ENCODE measurements at regions not wholly inside any gene's neighbourhood (a gene's known extent, or its start where the extent isn't known, plus 50 kb on each side); places are given as distances from the start of the nearest gene placed in this dataset.
A peak's percentile ranks its signal among the peaks of the same experiment; 100 is the strongest.
"Not testable (repeated sequence)": the region's sequence is repeated elsewhere in the genome, so short reads cannot be mapped to it uniquely, and the experiment has no call there.

DNA sequence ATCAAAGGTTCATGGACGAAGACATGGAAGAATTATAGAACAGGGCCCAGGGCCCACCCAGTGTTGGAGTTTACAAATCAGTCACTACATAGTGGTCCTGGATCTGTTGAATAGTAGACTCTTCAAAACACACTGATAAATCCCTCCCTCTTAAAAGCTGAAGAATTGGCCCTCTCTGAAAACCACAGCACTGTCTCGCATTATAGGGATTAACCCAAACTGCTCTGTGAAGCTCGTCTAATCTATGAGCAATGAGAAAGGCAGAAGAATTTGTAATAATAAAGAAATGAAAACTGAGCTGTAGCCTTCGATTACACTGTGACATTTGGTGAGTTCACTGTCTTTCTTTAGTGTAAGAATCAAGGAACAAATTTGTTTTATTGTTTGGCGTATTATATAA, 92.5 kb upstream of the ZFP42 start:
- ChIA-PET CTCF (no interaction called here), POLR2A (ENCODE audit: low non-redundant PET) (no interaction called here)
- TF ChIP-seq, protein P1, sequence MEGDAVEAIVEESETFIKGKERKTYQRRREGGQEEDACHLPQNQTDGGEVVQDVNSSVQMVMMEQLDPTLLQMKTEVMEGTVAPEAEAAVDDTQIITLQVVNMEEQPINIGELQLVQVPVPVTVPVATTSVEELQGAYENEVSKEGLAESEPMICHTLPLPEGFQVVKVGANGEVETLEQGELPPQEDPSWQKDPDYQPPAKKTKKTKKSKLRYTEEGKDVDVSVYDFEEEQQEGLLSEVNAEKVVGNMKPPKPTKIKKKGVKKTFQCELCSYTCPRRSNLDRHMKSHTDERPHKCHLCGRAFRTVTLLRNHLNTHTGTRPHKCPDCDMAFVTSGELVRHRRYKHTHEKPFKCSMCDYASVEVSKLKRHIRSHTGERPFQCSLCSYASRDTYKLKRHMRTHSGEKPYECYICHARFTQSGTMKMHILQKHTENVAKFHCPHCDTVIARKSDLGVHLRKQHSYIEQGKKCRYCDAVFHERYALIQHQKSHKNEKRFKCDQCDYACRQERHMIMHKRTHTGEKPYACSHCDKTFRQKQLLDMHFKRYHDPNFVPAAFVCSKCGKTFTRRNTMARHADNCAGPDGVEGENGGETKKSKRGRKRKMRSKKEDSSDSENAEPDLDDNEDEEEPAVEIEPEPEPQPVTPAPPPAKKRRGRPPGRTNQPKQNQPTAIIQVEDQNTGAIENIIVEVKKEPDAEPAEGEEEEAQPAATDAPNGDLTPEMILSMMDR (conservative IDR thresholded peaks at IDR 0.05; ENCODE audit: low read depth) = no peak
- no peak for DNase-seq (ENCODE audit: low spot score)
- no peak overlapping the region for H3K27ac ChIP-seq

DNA sequence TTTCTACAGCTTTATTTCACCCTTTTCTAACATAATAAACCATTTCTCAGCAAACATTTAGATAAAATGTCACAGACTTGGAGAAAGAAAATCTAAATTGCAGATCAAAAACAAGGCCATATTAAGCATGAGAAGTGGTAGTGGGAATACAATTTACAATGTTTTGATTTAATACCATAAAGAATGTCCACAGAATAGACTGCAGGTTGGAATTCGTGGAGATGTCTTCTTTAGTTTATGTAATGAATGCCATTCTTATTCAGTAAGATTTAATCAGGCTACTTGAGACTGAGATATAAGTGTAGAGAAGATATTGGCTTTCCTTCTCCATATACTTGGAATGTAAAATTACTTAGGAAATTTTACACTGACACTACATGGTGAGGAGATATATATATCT, 91.9 kb upstream of the ZFP42 start:
- POLR2A ChIA-PET (ENCODE audit: low non-redundant PET) = no interaction called here
- CTCF ChIA-PET = no interaction called here
- H3K27ac ChIP-seq = no peak overlapping the region
- TF ChIP-seq, protein P1 (conservative IDR thresholded peaks at IDR 0.05; ENCODE audit: low read depth) = no peak
- DNase-seq (ENCODE audit: low spot score) = no peak

DNA sequence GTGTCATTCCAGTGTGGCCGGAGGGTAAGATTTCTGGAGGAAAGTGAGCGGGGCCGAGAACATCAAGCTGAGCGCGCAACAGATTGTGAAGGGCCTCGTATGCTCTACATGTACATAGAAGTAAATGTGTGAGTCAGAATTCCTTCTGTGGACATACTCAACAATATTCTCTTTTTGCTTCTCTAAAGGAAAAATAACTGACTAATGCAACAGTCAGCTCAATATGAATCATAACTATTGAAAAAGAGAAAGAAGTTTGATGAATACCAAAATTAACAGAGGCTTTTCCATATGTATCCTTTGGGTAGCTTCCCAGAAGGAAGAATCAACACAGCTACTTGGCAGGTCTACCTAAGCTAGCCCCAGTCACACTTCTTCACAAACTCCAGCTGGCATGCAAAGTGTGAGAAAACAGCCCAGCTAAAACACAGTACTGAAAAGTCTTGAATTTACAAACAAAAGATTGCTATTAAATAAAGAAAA, 87.5 kb upstream of the ZFP42 start:
- ChIA-PET CTCF (interaction anchor here (0.6 kb wide), 1 partner anchor 8 kb away, joined by 5 read pairs; no protein-coding TSS in a partner anchor), POLR2A (ENCODE audit: low non-redundant PET) (no interaction called here)
- H3K27ac ChIP-seq = peak overlapping the region; percentile 59
- TF ChIP-seq, protein P1 (conservative IDR thresholded peaks at IDR 0.05; ENCODE audit: low read depth) = no peak
- DNase-seq (ENCODE audit: low spot score) = peak; percentile 68

DNA sequence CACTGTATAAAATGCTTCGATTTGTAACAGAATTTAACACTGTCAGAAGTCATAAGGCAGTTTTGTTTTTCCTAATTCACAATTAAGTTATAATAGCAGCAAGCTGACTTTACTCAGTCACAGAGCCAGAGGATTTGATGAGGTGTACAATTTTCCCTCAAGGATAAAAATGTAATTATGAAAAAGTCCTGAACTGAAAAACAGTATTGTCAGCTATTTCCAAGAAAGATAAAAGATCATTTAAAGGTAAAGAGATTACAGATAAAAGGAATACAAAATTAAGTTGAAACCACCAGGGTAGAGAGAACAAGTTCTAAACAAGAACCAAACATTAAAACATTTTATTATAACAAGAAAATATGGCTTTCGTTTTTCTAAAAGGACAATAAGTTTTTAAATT, 86.8 kb upstream of the ZFP42 start:
- ChIA-PET POLR2A (ENCODE audit: low non-redundant PET) (no interaction called here), CTCF (no interaction called here)
- TF ChIP-seq, protein P1 (conservative IDR thresholded peaks at IDR 0.05; ENCODE audit: low read depth) = no peak
- no peak for DNase-seq (ENCODE audit: low spot score)
- H3K27ac ChIP-seq = no peak overlapping the region

DNA sequence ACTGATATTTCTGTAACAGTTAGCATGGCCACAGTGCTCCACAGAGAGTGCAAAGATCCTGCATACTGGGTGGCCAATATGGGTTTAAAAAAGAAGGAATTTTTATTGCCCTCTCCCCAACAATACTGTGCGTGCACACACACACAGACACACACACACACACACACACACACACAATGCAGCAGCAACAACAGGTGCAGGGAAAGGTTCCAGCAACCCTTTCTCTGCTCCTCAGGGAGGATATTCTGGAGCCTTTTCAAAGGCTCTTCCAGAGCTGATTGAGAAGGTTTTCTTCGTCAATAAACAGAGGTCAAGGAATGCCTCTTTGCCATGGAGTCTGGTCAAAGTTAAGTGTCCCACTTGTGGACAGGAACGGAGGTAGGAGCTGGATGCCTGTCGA, 84.8 kb upstream of the ZFP42 start:
- POLR2A ChIA-PET (ENCODE audit: low non-redundant PET) = no interaction called here
- TF ChIP-seq, protein P1 (conservative IDR thresholded peaks at IDR 0.05; ENCODE audit: low read depth) = no peak
- no peak overlapping the region for H3K27ac ChIP-seq
- no peak for DNase-seq (ENCODE audit: low spot score)
- CTCF ChIA-PET = interaction anchor here (0.6 kb wide), 1 partner anchor 716 kb away, joined by 3 read pairs; no protein-coding TSS in a partner anchor

DNA sequence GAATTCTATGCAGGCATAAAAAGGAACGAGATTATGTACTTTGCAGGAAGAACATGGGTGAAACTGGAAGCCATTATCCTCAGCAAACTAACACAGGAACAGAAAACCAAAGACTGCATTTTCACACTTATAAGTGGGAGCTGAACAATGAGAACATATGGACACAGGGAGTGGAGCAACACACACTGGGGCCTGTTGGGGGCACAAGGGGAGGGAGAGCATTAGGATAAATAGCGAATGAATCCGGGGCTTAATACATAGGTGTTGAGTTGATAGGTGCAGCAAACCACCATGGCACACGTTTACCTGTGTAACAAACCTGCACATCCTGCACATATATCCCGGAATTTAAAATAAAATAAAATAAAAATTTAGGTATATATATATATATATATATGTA, 80.2 kb upstream of the ZFP42 start:
- DNase-seq (ENCODE audit: low spot score); POLR2A ChIA-PET (ENCODE audit: low non-redundant PET); H3K27ac ChIP-seq: not testable (repeated sequence)
- CTCF ChIA-PET = interaction anchor here (0.6 kb wide), 1 partner anchor 95 kb away, joined by 3 read pairs; no protein-coding TSS in a partner anchor

DNA sequence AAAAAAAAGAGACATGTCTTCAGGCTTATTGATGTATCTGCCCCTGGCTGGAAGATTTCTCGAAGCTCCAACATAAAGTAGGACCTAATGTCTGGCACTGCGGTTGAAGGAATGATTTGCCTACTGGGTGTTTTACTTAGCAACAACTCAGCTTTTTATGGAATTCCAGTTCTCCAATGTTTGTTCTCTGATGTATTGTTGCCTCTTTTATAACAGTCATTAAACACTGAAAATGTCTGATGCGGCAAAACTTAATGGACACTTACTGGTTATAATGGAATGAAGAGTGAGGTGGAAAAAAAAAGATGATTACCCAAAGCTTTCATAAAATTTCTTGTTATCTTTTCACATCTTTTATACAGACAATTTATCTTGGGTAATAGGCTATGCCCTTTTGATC, 75.6 kb upstream of the ZFP42 start:
- DNase-seq (ENCODE audit: low spot score) = no peak
- ChIA-PET POLR2A (ENCODE audit: low non-redundant PET) (no interaction called here), CTCF (no interaction called here)
- no peak overlapping the region for H3K27ac ChIP-seq
- TF ChIP-seq, protein P1 (conservative IDR thresholded peaks at IDR 0.05; ENCODE audit: low read depth) = no peak

Measured in RWPE1 (cell line).